Skeletal muscle tissue (tissue), 4 donors: ENCODE measurements at regions not wholly inside any gene's neighbourhood (a gene's known extent, or its start where the extent isn't known, plus 50 kb on each side); places are given as distances from the start of the nearest gene placed in this dataset. TPM values are rescaled to one million over a fixed set of nuclear protein-coding genes. Genes with fewer than 3 reads are reported as not detected.

Source experiments
- H3K27ac ChIP-seq: one replicate; pipeline ENCODE4 v1.7.0; 2013; ENCODE audit warnings: mild to moderate bottlenecking, low read depth, low read length, inconsistent platforms
- H3K27me3 ChIP-seq, 3 donors: one replicate each; pipeline ENCODE4 v1.7.0; 2013; ENCODE audit warnings: low read length in 3 of 3; ENCODE audit not compliant: control insufficient read depth in 3 of 3, insufficient read depth in 3 of 3
- H3K36me3 ChIP-seq, 3 donors: one replicate each; pipeline ENCODE4 v1.7.0; 2013; ENCODE audit warnings: low read length in 3 of 3; ENCODE audit not compliant: control insufficient read depth in 3 of 3, insufficient read depth in 3 of 3
- H3K4me1 ChIP-seq, 3 donors: one replicate each; pipeline ENCODE4 v1.7.0; 2013; ENCODE audit warnings: low read length in 3 of 3, mild to moderate bottlenecking in 3 of 3; ENCODE audit not compliant: control insufficient read depth in 3 of 3, insufficient read depth in 3 of 3
- H3K4me3 ChIP-seq, 3 donors: one replicate each; pipeline ENCODE4 v1.7.0; 2013; ENCODE audit warnings: low read length in 3 of 3
- H3K9ac ChIP-seq, 3 donors: one replicate each; pipeline ENCODE4 v1.7.0; 2013; ENCODE audit warnings: low read length in 3 of 3, mild to moderate bottlenecking in 3 of 3, moderate library complexity in 2 of 3, low read depth in 1 of 3
- H3K9me3 ChIP-seq, 3 donors: one replicate each; pipeline ENCODE4 v1.7.0; 2013; ENCODE audit warnings: low read length in 3 of 3; ENCODE audit not compliant: control insufficient read depth in 3 of 3
- small RNA-seq: library from RNA; depleted of rRNA; stranded (forward); fragments of <200 nt; gene quantifications from one replicate; pipeline ENCODE3, GENCODE V24; 2014
- donor health status: Osteomylitis.

DNA sequence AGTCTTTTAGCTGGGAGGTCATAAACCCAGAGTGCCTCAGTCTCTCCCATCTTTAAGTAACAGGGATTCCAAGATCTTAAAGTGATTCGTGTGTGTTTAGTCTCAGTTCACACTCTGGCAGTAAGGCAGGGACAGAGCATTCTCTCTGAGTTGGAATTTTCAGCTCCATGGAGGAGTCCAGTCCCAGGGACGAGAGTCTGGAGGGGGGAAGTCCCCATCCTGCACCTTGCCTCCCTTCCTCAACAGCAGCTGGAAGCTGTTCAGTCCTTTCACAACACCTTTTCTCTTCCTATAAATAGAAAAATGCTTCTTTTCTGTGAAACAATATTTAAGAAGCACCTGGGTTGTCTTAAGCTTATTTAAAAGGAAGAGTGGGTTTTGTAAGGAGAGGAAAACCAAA, 82.0 kb downstream of the KLF5 start:
- no peaks in the 10 kb centered on the region for H3K27me3 ChIP-seq
- H3K36me3 ChIP-seq = no peaks in the 10 kb centered on the region
- no peak overlapping the region for H3K4me3 ChIP-seq
- H3K9ac ChIP-seq = no peak overlapping the region
- H3K27ac ChIP-seq = no peak overlapping the region
- peaks cover 0 to 2% (median 0%) of the 10 kb centered on the region in 3 donors for H3K4me1 ChIP-seq
- H3K9me3 ChIP-seq = no peaks in the 10 kb centered on the region

DNA sequence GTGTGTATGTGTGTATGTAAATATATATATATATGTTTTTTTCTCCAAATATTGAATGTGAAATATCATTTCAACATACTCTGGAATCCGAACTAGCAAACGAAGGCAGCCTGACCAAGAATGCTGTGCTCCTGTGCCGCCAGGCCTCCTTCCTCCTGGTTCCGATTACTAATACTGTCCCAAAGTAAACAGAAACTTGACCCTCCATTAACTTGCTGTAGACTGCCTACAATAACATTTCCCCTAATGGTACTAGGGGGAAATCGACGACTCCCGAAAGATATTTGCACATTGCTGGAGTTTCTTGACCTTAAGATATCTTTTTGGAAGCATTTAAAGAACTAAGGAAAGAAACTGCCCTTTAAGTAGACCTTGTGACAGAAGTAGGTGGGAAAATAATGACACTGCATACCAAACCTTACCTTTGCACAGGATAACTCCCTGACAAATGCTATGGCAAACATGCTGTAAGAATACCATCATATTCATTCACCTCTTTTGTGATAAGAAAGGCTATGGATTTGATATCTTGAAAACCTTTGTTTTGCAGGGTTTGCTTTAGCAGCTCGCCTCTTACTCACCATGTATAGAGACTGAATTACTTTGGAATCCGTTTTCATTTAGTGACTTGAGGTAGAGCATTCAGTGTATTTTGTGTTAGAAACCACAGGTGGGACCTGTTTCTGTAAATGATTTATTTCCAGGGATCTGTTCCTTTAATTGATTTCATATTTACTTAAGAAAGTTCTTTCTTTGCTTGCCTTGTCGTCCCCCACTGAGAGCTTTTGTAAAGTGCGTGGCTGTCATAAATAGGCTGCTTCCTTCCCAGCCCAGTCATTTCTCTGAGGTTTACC, 80.1 kb downstream of the KLF5 start:
- no peak overlapping the region for H3K9ac ChIP-seq
- no peaks in the 10 kb centered on the region for H3K36me3 ChIP-seq
- no peak overlapping the region for H3K4me3 ChIP-seq
- H3K27me3 ChIP-seq = no peaks in the 10 kb centered on the region
- H3K4me1 ChIP-seq = peaks cover 0 to 2% (median 0%) of the 10 kb centered on the region in 3 donors
- no peaks in the 10 kb centered on the region for H3K9me3 ChIP-seq
- no peak overlapping the region for H3K27ac ChIP-seq

DNA sequence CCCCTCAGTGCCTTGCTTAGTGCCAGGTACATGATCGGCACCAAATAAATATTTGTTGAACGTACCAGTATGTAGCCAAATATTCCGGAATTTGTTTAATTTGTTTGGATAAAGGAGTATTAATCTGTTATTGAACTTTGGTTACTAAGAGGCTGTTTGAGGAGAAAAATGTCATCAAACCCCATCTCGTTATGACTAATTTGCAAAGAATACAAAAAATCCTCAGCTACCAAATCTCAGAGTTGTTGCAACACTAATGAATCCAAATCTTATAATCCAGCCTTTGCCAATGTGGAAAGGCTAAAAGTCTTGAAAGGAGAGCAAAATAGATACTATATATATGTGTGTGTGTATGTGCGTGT, 79.5 kb downstream of the KLF5 start:
- Histone ChIP-seq H3K27ac (no peak overlapping the region), H3K27me3 (no peaks in the 10 kb centered on the region), H3K4me3 (no peak overlapping the region), H3K9ac (no peak overlapping the region), H3K4me1 (peaks cover 0 to 2% (median 0%) of the 10 kb centered on the region in 3 donors), H3K36me3 (no peaks in the 10 kb centered on the region), H3K9me3 (no peaks in the 10 kb centered on the region)

DNA sequence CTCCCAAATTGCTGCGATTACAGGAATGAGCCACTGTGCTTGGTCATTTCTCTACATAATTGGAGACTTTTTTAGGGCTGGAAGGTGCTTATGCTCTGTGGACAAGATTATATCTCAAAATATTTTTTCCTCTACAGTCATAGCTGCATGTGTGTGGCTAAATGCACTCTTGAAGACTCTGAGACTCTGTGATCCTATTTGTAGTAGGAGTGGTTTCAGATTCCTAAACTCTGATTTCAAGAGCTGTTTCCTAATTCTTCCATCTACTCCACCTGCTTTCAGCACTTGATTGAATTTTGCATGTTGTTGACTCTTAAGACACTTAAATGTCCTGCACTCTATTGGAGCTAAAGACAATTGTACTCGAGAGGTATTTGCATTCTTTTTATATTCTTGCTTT, 78.0 kb downstream of the KLF5 start:
- no peak overlapping the region for H3K27ac ChIP-seq

GRCh38 chr13:73133531-73133930, 74.7 kb downstream of the KLF5 start:
- Histone ChIP-seq H3K9me3 (no peaks in the 10 kb centered on the region), H3K36me3 (no peaks in the 10 kb centered on the region), H3K4me1 (no peaks in the 10 kb centered on the region), H3K27me3 (no peaks in the 10 kb centered on the region), H3K27ac (no peak overlapping the region), H3K9ac (no peak overlapping the region), H3K4me3 (no peak overlapping the region)

More for the DNA sequence above, 78.0 kb downstream of the KLF5 start:
- Histone ChIP-seq H3K9me3 (no peaks in the 10 kb centered on the region), H3K4me3 (no peak overlapping the region), H3K27me3 (no peaks in the 10 kb centered on the region), H3K9ac (no peak overlapping the region), H3K4me1 (no peaks in the 10 kb centered on the region), H3K36me3 (no peaks in the 10 kb centered on the region)

DNA sequence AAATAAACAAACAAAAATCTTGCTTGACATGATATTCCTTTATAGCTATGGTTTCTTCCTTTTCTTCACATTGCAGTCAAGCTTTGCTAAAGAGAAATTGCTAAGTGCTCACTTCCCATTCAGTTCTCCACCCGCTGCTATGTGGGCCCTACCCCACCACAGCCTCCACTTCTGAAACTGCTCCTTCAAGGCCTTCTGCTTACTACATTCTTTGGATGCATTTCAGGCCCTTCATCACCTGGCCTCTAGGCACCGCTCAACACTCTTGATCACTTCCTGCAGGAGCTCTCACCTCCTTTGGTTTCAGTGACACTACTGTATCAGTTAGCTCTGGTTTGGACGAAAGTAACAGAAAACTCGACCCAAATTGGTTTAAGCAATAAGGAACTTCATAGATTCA, 72.4 kb downstream of the KLF5 start:
- Histone ChIP-seq H3K36me3 (no peaks in the 10 kb centered on the region), H3K27me3 (no peaks in the 10 kb centered on the region), H3K27ac (no peak overlapping the region), H3K4me1 (no peaks in the 10 kb centered on the region), H3K9me3 (no peaks in the 10 kb centered on the region), H3K9ac (no peak overlapping the region), H3K4me3 (no peak overlapping the region)

DNA sequence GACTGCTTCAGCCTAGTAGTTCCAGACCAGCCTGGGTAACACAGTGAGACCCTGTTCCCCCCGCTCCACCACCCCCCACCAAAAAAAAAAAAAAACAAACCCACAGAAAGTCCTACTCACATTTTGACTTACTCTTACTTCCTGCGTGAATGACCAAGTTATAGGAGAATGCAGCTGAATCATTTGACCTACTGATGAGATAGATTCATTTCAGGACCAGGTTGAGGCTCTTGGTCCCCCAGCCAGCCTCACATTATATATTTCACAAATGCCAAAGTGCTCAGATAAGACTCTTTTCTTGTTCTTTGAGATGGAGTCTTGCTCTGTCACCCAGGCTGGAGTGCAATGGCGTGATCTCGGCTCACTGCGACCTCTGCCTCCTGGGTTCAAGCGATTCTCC, 70.2 kb downstream of the KLF5 start:
- no peaks in the 10 kb centered on the region for H3K9me3 ChIP-seq
- H3K27ac ChIP-seq = no peak overlapping the region

More for the DNA sequence above, 70.2 kb downstream of the KLF5 start:
- H3K36me3 ChIP-seq = no peaks in the 10 kb centered on the region
- H3K9ac ChIP-seq = no peak overlapping the region
- H3K4me3 ChIP-seq = no peak overlapping the region
- H3K4me1 ChIP-seq = no peaks in the 10 kb centered on the region
- H3K27me3 ChIP-seq = no peaks in the 10 kb centered on the region

Small RNAs in the stretch of these regions (small RNA-seq; reads per million reads assigned to genes)
- gene AL162376.1 (not detected), gene RNU4-10P (0.09 reads per million), gene RNY1P8 (not detected)
